Endothelial cell of umbilical vein (primary cell): ENCODE measurements at regions not wholly inside any gene's neighbourhood (a gene's known extent, or its start where the extent isn't known, plus 50 kb on each side); places are given as distances from the start of the nearest gene placed in this dataset.

Experiments
- BruUV-seq: library from RNA; stranded (reverse); fragments of 400-500 nt; replicated peaks from 2 replicates; lab custom pipeline; 2021; lab: Mats Ljungman, UMichigan
- CTCF ChIA-PET: fragments of 300-600, 350-600 bp; sonication (Branson Sonifier 250); formaldehyde crosslinking; loops from one replicate; lab custom pipeline; 2021; ENCODE audit warnings: antibody characterized with exemption, inconsistent platforms; lab: Charles Lee
- POLR2A ChIA-PET: fragments of 300-600, 350-600 bp; sonication (Branson Sonifier 250); formaldehyde crosslinking; loops from one replicate; lab custom pipeline; 2021; ENCODE audit warnings: antibody characterized with exemption, inconsistent platforms; lab: Charles Lee
- DNase-seq: peaks from one replicate; pipeline ENCODE4 v3.0.0-alpha.2; 2011; ENCODE audit warnings: low read depth, low spot score
- FAIRE-seq: peaks from 2 replicates; lab custom pipeline; 2011; peaks lifted over from hg19 to GRCh38; lab: Jason Lieb, UNC
- H2AFZ ChIP-seq: 2 replicates; pipeline ENCODE4 v1.6.0; 2012; ENCODE audit warnings: low read depth, low read length, control low read depth, inconsistent platforms
- H3K27ac ChIP-seq: 2 replicates; pipeline ENCODE4 v1.5.1; 2011; ENCODE audit warnings: low read depth, mild to moderate bottlenecking, control low read depth, low read length, moderate library complexity; ENCODE audit not compliant: insufficient read depth
- H3K27me3 ChIP-seq, 2 experiments: 2 replicates each; pipeline versions ENCODE4 v1.6.0 to v1.6.1; 2011; ENCODE audit warnings: low read length in 2 of 2, mixed read lengths in 1 of 2; ENCODE audit not compliant: control insufficient read depth in 2 of 2, insufficient read depth in 2 of 2
- H3K36me3 ChIP-seq, 2 experiments: 2 replicates in 1 of 2; 3 replicates in 1 of 2; pipeline ENCODE4 v1.5.1; 2011; ENCODE audit warnings: low read length in 2 of 2, mild to moderate bottlenecking in 1 of 2, moderate library complexity in 1 of 2; ENCODE audit not compliant: control insufficient read depth in 2 of 2, insufficient read depth in 2 of 2; ENCODE audit errors: extremely low read depth in 1 of 2
- H3K4me1 ChIP-seq: 3 replicates; pipeline ENCODE4 v1.5.1; 2011; ENCODE audit warnings: mild to moderate bottlenecking, low read length; ENCODE audit not compliant: control insufficient read depth, insufficient read depth; ENCODE audit errors: extremely low read depth
- H3K4me2 ChIP-seq: 2 replicates; pipeline ENCODE4 v1.6.1; 2011; ENCODE audit warnings: low read length, control low read depth, mixed read lengths; ENCODE audit not compliant: insufficient read depth
- H3K4me3 ChIP-seq, 3 experiments: fragments of 200-600 bp in 1 of 3; sonication (generic), shearing (Covaris generic) in 1 of 3; replicated peaks in 1 of 3; 2 replicates each; pipeline ENCODE4 v1.5.1; 2011 to 2016; ENCODE audit warnings: control low read depth in 3 of 3, low read length in 3 of 3, mild to moderate bottlenecking in 2 of 3, inconsistent platforms in 1 of 3, low read depth in 1 of 3, moderate library complexity in 1 of 3; ENCODE audit not compliant: insufficient read depth in 1 of 3
- H3K79me2 ChIP-seq: 2 replicates; pipeline ENCODE4 v1.6.0; 2012; ENCODE audit warnings: low read length, inconsistent platforms; ENCODE audit not compliant: control insufficient read depth, insufficient read depth
- H3K9ac ChIP-seq: replicated peaks from 2 replicates; pipeline ENCODE3; 2011; ENCODE audit warnings: low read length, control low read depth; ENCODE audit not compliant: insufficient read depth; ENCODE audit errors: extremely low read depth
- H3K9me1 ChIP-seq: replicated peaks from 3 replicates; pipeline ENCODE4 v1.6.0; 2011; ENCODE audit warnings: mild to moderate bottlenecking, low read length; ENCODE audit not compliant: control insufficient read depth, insufficient read depth; ENCODE audit errors: extremely low read depth
- H3K9me3 ChIP-seq: replicated peaks from 2 replicates; pipeline ENCODE4 v1.5.1; 2012; ENCODE audit warnings: low read length, inconsistent platforms; ENCODE audit not compliant: control insufficient read depth, insufficient read depth
- H4K20me1 ChIP-seq: replicated peaks from 2 replicates; pipeline ENCODE3; 2011; ENCODE audit warnings: mild to moderate bottlenecking, low read length; ENCODE audit not compliant: control insufficient read depth, insufficient read depth; ENCODE audit errors: extremely low read depth
- EZH2 ChIP-seq: IDR thresholded peaks from 2 replicates; pipeline ENCODE4 v1.6.1; 2012; ENCODE audit warnings: borderline replicate concordance, low read depth, mild to moderate bottlenecking, moderate library complexity, low read length, inconsistent platforms; ENCODE audit not compliant: severe bottlenecking
- FOS ChIP-seq: IDR thresholded peaks from 2 replicates; pipeline ENCODE4 v1.6.1; 2011; ENCODE audit warnings: mild to moderate bottlenecking, low read length, moderate library complexity, borderline replicate concordance; ENCODE audit not compliant: insufficient read depth
- GATA2 ChIP-seq: IDR thresholded peaks from 2 replicates; pipeline ENCODE4 v1.7.0; 2011; ENCODE audit warnings: low read depth, mild to moderate bottlenecking, moderate library complexity, mixed read lengths, low read length; ENCODE audit not compliant: insufficient read length, insufficient read depth
- JUN ChIP-seq: IDR thresholded peaks from 2 replicates; pipeline ENCODE4 v1.6.1; 2011; ENCODE audit warnings: borderline replicate concordance, low read depth; ENCODE audit not compliant: insufficient read length, insufficient read depth
- MAX ChIP-seq: IDR thresholded peaks from 2 replicates; pipeline ENCODE4 v1.6.1; 2011; ENCODE audit not compliant: insufficient read depth, insufficient read length
- MYC ChIP-seq: IDR thresholded peaks from one replicate; pipeline ENCODE4 v1.6.1; 2011; ENCODE audit warnings: mild to moderate bottlenecking, low read depth, low read length
- POLR2A ChIP-seq: IDR thresholded peaks from 2 replicates; pipeline ENCODE4 v1.6.1; 2012; ENCODE audit warnings: low read depth, mild to moderate bottlenecking, control low read depth, low read length
- POLR2AphosphoS5 ChIP-seq: IDR thresholded peaks from 2 replicates; pipeline ENCODE4 v1.6.1; 2012; ENCODE audit warnings: low read depth, mild to moderate bottlenecking, control low read depth, low read length, moderate library complexity; ENCODE audit not compliant: insufficient read depth
- dilution Hi-C: fragments of 300-500 bp; cut with MboI; formaldehyde crosslinking; loops from one replicate; pipeline ENCODE4 v1.15.0; 2019; ENCODE audit warnings: low sequenced_read_pairs; ENCODE audit not compliant: extremely low pct_ligation_motif_present
- intact Hi-C: fragments of 100-400 bp; cut with micrococcal nuclease; formaldehyde crosslinking; loops from one replicate; pipeline ENCODE4 v1.10.0; 2022
- TF ChIP-seq, protein P1 (sequence below), 2 donors: IDR thresholded peaks; 1 replicate in 1 of 2; 2 replicates in 1 of 2; pipeline ENCODE4 v1.5.1; 2011; ENCODE audit warnings: low read length in 2 of 2, mild to moderate bottlenecking in 2 of 2, moderate library complexity in 2 of 2, control low read depth in 1 of 2, inconsistent platforms in 1 of 2, low read depth in 1 of 2; ENCODE audit not compliant: insufficient read depth in 1 of 2; ENCODE audit errors: extremely low read depth in 1 of 2

DNA sequence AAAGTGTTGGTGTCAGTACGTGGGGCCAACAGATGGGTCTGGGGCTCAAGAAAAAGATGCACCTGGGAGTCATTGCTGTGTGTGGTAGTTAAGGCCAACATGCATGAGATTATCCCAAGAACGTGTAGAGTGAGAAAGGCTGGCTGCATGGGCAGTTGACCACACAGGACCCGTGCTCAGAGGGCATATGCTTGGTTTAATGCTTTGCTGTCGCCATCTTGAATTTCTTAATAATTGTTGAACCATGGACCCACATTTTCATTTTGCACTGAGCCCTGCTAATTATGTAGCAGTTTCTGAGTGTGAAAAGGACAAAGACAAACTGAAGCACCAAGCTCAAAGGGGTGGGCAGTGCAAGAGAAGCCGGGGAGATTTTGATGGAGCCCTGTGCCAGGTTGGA is 148.1 kb downstream of the CYP26B1 start:
- no peaks in the 10 kb centered on the region for H3K9me3 ChIP-seq
- POLR2A ChIA-PET = no interaction called here
- dilution Hi-C loops (no loop called here), intact Hi-C loops (loop anchor here (5.0 kb wide), 2 partner anchors 197 to 452 kb away; no protein-coding TSS in a partner anchor)
- BruUV-seq = no TSS peak
- no peaks in the 10 kb centered on the region for H3K79me2 ChIP-seq
- H3K4me2 ChIP-seq = no peak overlapping the region
- H4K20me1 ChIP-seq = no peaks in the 10 kb centered on the region
- H3K27me3 ChIP-seq = peaks cover 5 to 14% of the 10 kb centered on the region in 2 experiments
- CTCF ChIA-PET = no interaction called here
- H3K4me1 ChIP-seq = no peaks in the 10 kb centered on the region
- H3K27ac ChIP-seq = no peak overlapping the region
- H3K9me1 ChIP-seq = no peaks in the 10 kb centered on the region
- FAIRE-seq = no peak
- H3K36me3 ChIP-seq = no peaks in the 10 kb centered on the region
- H2AFZ ChIP-seq = no peak overlapping the region
- DNase-seq = no peak
- H3K4me3 ChIP-seq = no peak overlapping the region
- TF ChIP-seq POLR2A = no peak
- no peak for TF ChIP-seq MAX
- no peak for TF ChIP-seq EZH2
- TF ChIP-seq GATA2 = no peak
- TF ChIP-seq FOS = no peak
- TF ChIP-seq MYC = no peak
- TF ChIP-seq, protein P1, sequence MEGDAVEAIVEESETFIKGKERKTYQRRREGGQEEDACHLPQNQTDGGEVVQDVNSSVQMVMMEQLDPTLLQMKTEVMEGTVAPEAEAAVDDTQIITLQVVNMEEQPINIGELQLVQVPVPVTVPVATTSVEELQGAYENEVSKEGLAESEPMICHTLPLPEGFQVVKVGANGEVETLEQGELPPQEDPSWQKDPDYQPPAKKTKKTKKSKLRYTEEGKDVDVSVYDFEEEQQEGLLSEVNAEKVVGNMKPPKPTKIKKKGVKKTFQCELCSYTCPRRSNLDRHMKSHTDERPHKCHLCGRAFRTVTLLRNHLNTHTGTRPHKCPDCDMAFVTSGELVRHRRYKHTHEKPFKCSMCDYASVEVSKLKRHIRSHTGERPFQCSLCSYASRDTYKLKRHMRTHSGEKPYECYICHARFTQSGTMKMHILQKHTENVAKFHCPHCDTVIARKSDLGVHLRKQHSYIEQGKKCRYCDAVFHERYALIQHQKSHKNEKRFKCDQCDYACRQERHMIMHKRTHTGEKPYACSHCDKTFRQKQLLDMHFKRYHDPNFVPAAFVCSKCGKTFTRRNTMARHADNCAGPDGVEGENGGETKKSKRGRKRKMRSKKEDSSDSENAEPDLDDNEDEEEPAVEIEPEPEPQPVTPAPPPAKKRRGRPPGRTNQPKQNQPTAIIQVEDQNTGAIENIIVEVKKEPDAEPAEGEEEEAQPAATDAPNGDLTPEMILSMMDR (IDR thresholded peaks at IDR 0.05; ENCODE audit: extremely low read depth in 1 of 2, insufficient read depth in 1 of 2, low read depth in 1 of 2, low read length in 2 of 2) = no peak
- TF ChIP-seq JUN = no peak
- TF ChIP-seq POLR2AphosphoS5 = no peak
- no peak overlapping the region for H3K9ac ChIP-seq
